Muscle layer of colon (tissue), 2 donors: ENCODE measurements at regions not wholly inside any gene's neighbourhood (a gene's known extent, or its start where the extent isn't known, plus 50 kb on each side); places are given as distances from the start of the nearest gene placed in this dataset.

Experiments
- H3K27ac ChIP-seq: one replicate; pipeline ENCODE4 v1.7.0; 2013; ENCODE audit warnings: low read depth, mild to moderate bottlenecking, low read length, moderate library complexity
- H3K27me3 ChIP-seq, 2 donors: one replicate each; pipeline ENCODE4 v1.7.0; 2013; ENCODE audit warnings: low read length in 2 of 2, mild to moderate bottlenecking in 2 of 2; ENCODE audit not compliant: insufficient read depth in 2 of 2, control insufficient read depth in 1 of 2
- H3K36me3 ChIP-seq: one replicate; pipeline ENCODE4 v1.7.0; 2013; ENCODE audit warnings: mild to moderate bottlenecking, low read length; ENCODE audit not compliant: insufficient read depth
- H3K4me1 ChIP-seq: one replicate; pipeline ENCODE4 v1.7.0; 2013; ENCODE audit warnings: mild to moderate bottlenecking, low read length; ENCODE audit not compliant: insufficient read depth
- H3K4me3 ChIP-seq, 2 donors: one replicate each; pipeline ENCODE4 v1.7.0; 2013; ENCODE audit warnings: low read length in 2 of 2, low read depth in 1 of 2, mild to moderate bottlenecking in 1 of 2, moderate library complexity in 1 of 2
- H3K9ac ChIP-seq: one replicate; pipeline ENCODE4 v1.7.0; 2013; ENCODE audit warnings: low read length
- H3K9me3 ChIP-seq: one replicate; pipeline ENCODE4 v1.7.0; 2013; ENCODE audit warnings: mild to moderate bottlenecking, low read length
- donor health status: abdominal sarcoma.
- donor health status: Adenocarcinoma of cecum.

DNA sequence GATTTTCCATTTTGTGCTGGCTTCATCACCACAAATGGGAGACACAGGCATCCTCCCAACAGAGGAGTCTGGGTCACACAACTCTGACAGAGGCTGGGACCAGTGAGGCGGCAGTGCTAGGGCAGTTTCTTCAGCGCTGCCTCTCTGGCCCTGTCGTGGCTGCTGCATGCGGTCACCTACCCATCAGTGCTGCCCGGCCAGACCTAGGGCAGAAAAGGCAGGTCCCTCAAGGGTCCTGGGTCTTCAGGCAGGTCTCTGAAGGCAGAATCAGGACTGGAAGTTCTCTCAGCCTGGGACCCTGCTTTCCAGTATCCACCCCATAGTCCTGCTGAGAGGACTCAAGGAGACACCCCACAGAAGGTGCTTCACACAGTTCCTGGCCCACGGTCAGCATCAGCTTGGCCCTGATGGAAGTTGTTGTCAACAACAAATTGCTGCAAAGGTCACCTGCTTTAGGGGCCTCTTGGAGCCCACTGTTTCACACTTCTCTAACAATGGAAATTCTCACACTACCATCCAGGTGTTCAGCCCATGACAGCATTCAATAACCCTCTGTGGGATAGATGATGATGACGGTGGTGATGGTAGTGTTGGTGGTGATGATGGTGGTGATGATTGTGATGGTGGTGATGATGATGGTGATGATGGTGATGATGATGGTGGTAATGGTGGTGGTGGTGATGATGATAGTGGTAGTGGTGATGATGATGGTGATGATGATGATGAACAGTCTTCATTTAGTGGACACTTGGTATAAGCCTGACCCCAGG is 146.4 kb upstream of the PPP1R26 start:
- H3K27me3 ChIP-seq, result no peaks in the 10 kb centered on the region
- no peak overlapping the region for H3K27ac ChIP-seq
- H3K9ac ChIP-seq, result no peak overlapping the region
- no peaks in the 10 kb centered on the region for H3K36me3 ChIP-seq
- no peaks in the 10 kb centered on the region for H3K4me1 ChIP-seq
- no peaks in the 10 kb centered on the region for H3K9me3 ChIP-seq
- H3K4me3 ChIP-seq, result no peak overlapping the region

DNA sequence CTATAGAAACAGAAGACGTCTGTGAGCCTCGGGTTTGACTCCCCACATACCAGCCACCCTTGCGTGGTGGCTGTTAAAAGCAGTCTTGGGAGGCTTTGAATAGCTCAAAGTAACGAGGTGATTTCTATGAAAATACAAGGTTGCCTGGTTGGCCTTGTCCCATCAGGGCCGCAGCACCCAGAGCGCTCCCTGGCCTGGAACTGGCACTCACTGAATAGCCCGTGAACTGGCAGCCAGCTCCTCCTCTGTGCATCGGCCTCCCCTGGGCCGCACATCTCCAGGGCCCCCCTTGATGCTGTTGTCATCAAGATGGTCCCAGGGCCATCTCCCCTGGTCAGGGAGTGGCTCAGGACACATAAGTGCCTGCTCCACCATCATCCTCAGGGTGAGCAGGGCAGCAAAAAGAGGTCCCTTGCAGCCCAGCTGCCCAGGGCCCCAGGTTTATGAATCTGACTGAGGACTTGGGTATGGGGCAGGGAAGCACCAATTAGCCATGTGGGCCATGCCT is 144.6 kb upstream of the PPP1R26 start:
- Histone ChIP-seq H3K27ac (no peak overlapping the region), H3K9me3 (no peaks in the 10 kb centered on the region), H3K4me1 (no peaks in the 10 kb centered on the region), H3K36me3 (no peaks in the 10 kb centered on the region), H3K9ac (no peak overlapping the region), H3K4me3 (no peak overlapping the region), H3K27me3 (peaks cover 0 to 6% of the 10 kb centered on the region in 2 donors)

DNA sequence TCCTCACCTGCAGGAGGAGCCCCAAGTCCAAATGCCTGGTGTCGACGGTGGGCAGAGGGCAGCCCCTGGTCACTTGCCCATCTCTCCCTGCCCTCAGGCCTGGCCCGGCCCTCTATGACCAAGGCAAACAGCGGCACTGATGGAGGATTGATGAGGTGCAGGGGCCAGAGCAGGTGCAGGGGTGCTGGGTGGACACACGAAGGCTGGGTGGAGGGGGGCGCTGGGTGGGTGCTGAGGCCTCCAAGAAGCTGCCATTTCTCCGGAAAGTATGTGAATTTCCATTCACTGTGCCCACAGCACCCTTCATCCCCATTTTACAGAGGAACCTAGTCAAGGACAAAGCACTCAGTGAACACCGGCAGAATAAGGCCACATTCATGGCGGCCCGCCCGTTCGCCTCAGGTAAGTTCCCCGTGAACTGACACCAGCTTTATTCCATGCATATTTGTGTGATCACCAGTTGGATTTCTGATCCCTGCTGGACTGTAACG is 143.8 kb upstream of the PPP1R26 start:
- Histone ChIP-seq H3K9ac (no peak overlapping the region), H3K27ac (no peak overlapping the region), H3K36me3 (no peaks in the 10 kb centered on the region), H3K4me3 (no peak overlapping the region), H3K27me3 (peaks cover 0 to 6% of the 10 kb centered on the region in 2 donors), H3K4me1 (no peaks in the 10 kb centered on the region), H3K9me3 (no peaks in the 10 kb centered on the region)

DNA sequence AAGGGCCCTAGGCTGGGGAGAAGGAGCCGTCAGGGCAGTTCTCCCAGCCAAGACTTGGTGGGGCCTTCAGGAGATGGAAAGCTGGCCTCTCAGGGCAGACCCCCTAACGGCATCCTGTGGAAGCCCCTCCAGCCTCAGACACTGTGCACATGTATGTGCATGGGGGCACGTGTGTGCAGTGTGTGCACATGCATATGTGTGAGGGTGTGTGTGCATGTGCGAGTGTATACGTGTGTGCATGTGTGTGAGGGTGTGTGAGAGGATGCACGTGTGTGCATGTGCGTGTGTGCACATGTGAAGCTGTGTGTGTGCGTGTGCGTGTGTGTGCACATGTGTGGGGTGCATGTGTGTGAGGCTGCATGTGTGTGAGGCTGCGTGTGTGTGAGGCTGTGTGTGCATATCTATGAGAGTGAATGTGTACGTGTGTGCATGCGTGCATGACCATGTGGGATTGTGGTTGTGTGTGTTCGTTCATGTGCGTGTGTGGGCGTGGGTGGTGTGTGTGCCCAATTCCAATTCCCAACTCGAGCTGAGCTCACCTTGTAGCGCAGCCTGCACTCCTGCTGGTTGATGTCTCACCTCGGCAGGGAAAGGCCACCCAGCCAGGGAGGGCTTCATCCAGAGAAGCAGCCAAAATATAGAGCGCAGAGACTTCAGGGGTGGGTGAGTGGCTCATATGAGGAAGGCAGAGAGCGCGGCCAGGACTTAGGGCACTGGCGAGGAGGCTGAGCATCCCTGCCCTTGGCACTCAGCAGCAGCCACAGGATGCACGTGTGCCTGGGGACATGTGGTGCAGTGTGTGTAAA is 142.7 kb upstream of the PPP1R26 start:
- Histone ChIP-seq H3K27me3 (peaks cover 0 to 13% of the 10 kb centered on the region in 2 donors), H3K9ac (no peak overlapping the region), H3K9me3 (no peaks in the 10 kb centered on the region), H3K4me3 (no peak overlapping the region), H3K27ac (no peak overlapping the region), H3K4me1 (no peaks in the 10 kb centered on the region), H3K36me3 (no peaks in the 10 kb centered on the region)

DNA sequence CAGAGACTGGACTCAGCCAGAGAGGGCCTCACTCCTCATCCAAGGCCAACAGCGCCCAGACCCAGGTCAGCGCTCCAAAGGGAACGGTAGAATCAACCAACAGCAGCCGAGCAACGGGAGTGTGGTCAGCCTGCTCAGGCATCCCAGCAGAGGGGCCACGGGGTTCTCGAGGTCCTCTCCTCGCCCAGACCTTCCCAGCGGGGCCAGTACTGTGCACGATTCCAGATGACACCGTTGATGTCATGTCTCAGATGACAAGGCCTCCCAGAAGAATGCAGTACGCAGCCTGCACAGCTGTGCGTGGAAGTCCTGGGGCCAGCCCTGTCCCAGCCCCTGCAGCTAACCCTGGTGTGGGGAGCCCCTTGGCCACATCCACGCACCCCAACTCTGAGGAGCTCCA is 141.0 kb upstream of the PPP1R26 start:
- Histone ChIP-seq H3K4me3 (no peak overlapping the region), H3K36me3 (no peaks in the 10 kb centered on the region), H3K9me3 (no peaks in the 10 kb centered on the region), H3K27ac (no peak overlapping the region), H3K4me1 (no peaks in the 10 kb centered on the region), H3K9ac (no peak overlapping the region), H3K27me3 (peaks cover 0 to 25% of the 10 kb centered on the region in 2 donors)

DNA sequence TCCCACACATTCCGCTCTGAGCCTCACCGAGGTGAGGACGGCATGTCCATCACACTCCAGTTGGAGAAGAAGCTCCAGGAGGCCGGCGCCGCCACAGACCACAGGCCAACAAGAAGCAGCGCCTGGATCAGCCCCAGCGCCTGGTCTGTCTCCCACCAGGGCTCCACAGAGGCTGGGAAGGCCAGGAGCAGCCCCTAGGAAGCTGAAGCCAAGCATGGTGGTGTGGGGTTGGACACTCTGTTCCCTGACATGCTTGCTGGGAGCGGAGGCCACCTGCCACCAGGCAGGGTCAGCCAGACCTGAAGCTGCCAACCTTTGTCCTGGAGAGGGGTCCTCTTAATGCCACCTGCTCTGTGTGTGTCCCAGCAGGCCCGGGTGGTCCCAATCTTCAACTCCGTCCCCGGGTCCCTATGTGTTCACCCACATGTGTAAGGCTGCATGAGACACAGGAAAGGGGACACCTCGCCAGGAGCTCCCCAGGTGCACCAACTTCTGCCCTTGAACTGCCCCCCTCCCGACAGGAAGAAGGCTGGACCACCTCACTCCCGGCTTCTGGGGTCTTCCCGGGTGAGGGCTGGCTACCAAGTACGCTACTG is 140.1 kb upstream of the PPP1R26 start:
- no peaks in the 10 kb centered on the region for H3K36me3 ChIP-seq
- H3K4me3 ChIP-seq, result no peak overlapping the region
- no peak overlapping the region for H3K9ac ChIP-seq
- no peaks in the 10 kb centered on the region for H3K9me3 ChIP-seq
- peaks cover 0 to 31% of the 10 kb centered on the region in 2 donors for H3K27me3 ChIP-seq
- H3K4me1 ChIP-seq, result no peaks in the 10 kb centered on the region
- no peak overlapping the region for H3K27ac ChIP-seq

DNA sequence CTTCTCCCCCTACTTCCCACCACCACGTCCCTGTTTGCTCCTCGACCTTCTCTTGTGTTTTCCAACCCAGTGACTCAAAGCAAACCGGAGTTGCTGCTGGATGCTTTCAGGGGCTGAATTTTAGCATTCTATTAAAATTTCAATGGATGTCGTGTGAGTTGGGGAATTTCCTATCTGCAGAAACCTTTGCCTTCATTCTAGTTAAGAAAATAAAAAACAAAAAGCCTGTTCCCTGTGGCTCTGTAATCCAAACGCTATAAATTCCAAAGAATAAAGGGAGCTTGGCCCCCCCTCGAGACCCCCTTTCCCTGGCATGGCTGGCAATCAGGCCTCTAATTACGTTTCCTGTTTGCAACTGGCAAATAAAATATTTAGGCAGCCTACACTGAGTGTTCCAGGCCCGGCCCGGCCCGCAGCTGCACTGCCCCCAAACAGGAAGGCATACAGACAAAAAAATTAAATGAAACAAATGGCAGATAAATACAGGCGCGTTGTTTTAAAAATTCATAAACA is 139.4 kb upstream of the PPP1R26 start:
- no peaks in the 10 kb centered on the region for H3K36me3 ChIP-seq
- no peak overlapping the region for H3K9ac ChIP-seq
- no peaks in the 10 kb centered on the region for H3K4me1 ChIP-seq
- H3K27me3 ChIP-seq, result peaks cover 0 to 31% of the 10 kb centered on the region in 2 donors
- H3K27ac ChIP-seq, result no peak overlapping the region
- no peaks in the 10 kb centered on the region for H3K9me3 ChIP-seq
- no peak overlapping the region for H3K4me3 ChIP-seq

DNA sequence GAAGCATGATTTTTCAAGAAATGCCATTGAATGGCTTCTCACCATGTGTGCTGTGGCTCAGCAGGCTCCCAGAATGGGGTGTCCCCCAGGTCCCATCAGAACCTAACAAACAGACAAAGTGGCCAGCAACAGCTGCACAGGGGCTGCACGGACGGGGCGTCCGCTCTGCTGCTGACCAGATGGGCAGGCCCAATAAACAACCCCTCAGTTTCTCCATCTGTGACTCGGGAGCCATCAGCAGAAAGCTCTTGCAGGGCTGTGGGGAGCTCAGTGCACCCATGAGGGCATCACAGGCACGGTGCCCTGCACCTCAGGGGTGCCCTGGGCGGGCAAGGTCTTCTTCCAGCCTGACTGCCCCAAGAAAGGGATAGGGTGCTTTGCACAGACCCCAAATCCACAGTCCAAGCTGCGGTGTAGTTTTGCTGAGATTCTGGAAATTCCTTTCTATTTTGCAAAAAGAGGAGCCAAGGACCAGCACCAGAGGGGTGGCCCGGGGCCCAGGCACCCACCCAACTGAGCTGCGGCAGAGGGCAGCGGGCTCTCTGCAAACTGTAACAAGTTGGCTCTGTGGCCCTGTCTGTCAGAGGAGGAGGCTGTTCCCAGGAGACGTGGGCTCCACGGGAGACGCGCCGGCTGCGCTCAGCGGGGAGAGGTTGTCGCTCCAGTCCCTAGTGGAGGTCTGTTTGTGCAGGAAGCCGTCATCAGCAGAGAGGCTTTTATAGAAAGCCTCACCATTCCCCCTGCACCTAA is 138.7 kb upstream of the PPP1R26 start:
- H3K27ac ChIP-seq, result no peak overlapping the region
- H3K4me1 ChIP-seq, result no peaks in the 10 kb centered on the region
- no peaks in the 10 kb centered on the region for H3K9me3 ChIP-seq
- no peak overlapping the region for H3K4me3 ChIP-seq
- peaks cover 0 to 31% of the 10 kb centered on the region in 2 donors for H3K27me3 ChIP-seq
- no peak overlapping the region for H3K9ac ChIP-seq
- H3K36me3 ChIP-seq, result no peaks in the 10 kb centered on the region

DNA sequence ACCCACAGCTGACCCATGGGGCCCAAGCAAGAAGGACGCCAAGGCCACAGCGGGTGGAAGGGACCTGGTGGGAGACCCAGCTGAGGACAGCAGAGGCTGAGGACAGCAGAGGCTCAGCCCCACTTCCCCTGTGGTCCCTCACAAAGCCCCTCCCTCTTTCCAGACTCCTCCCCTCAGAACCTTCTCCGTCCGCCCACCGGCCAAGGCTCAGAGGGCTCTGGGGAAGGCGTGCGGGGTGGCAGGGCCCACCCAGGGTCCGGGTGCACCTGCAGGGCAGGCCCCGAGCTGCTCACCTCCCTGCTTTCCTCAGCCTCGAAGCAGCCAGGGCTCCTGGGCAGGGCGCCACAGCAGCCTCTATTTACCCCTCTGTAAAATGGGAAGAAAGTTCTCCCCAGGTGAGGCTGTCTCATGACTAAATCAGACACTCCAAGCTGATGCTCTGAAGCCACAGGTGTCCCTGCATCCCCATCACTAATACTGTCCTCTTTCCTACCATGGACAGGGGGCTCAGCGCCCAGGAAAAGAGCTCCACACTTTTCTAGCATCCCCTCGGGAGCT is 137.9 kb upstream of the PPP1R26 start:
- Histone ChIP-seq H3K36me3 (no peaks in the 10 kb centered on the region), H3K9me3 (no peaks in the 10 kb centered on the region), H3K27me3 (peaks cover 0 to 31% of the 10 kb centered on the region in 2 donors), H3K4me3 (no peak overlapping the region), H3K4me1 (no peaks in the 10 kb centered on the region), H3K9ac (no peak overlapping the region), H3K27ac (no peak overlapping the region)

DNA sequence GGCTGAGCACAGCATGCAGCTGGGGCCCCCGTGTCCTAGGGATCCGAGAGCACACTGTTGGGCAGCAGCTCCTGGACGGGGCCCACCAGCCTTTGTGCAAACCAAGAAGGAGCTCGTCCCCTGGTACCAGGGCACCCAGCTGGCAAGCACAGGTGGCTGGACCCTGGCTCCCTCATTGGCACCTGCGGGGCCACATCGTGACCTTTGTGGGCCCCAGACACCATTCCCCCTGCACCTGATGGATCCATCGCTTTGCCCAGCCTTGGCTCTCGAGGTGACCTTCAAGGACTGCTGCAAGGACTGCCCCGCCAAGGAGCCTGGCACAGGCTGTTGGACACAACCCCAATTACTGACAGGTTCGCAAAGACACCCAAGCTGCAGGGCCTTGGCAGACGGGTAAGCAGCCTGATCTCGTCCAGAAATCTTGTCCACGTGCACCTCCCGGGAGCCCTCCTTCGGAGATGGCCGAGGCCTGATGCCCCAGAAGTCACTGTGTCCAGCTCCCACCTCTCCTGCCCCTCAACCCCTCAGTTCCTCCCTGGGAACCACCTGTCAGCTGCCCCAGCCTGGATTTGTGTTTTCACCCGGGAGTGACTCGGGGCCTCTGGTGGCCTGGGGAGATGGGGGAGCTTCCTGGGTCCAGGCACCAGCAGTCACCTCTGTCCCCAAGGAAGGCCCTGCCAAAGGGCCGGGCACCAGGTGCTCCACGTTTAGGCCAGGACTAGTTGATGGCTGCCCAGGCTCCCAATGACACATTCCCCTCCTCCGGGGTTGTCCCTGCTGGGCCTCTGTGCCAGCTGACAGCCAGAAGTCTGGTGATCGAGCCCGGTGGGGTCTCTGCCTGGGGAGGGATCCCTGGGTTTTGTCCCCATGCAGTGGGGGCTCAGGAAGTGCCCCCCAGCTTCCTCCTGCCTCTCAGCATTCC is 137.1 kb upstream of the PPP1R26 start:
- Histone ChIP-seq H3K9me3 (no peaks in the 10 kb centered on the region), H3K27me3 (peaks cover 0 to 37% of the 10 kb centered on the region in 2 donors), H3K4me1 (no peaks in the 10 kb centered on the region), H3K27ac (no peak overlapping the region), H3K4me3 (no peak overlapping the region), H3K36me3 (no peaks in the 10 kb centered on the region), H3K9ac (no peak overlapping the region)
